Sigmoid colon (tissue), 6 donors: ENCODE measurements at regions not wholly inside any gene's neighbourhood (a gene's known extent, or its start where the extent isn't known, plus 50 kb on each side); places are given as distances from the start of the nearest gene placed in this dataset.

Experiments
- DNase-seq: peaks from one replicate; pipeline ENCODE4 v3.0.0-alpha.2; 2019
- H3K27ac ChIP-seq, 4 donors: fragments of 200-600 bp; sonication (generic); one replicate each; pipeline ENCODE4 v1.5.1; 2016 to 2019; ENCODE audit warnings: mild to moderate bottlenecking in 1 of 4
- H3K27me3 ChIP-seq, 3 donors: fragments of 200-600 bp; sonication (generic); one replicate each; pipeline ENCODE4 v1.5.1; 2019; ENCODE audit warnings: mild to moderate bottlenecking in 1 of 3
- H3K36me3 ChIP-seq, 4 donors: fragments of 200-600 bp; sonication (generic); one replicate each; pipeline ENCODE4 v1.5.1; 2016 to 2019
- H3K4me1 ChIP-seq, 4 donors: fragments of 200-600 bp; sonication (generic); one replicate each; pipeline ENCODE4 v1.5.1; 2017 to 2019
- H3K4me3 ChIP-seq, 4 donors: fragments of 200-600 bp; sonication (generic); one replicate each; pipeline ENCODE4 v1.5.1; 2017 to 2019; ENCODE audit warnings: mild to moderate bottlenecking in 2 of 4, moderate library complexity in 1 of 4
- H3K9me3 ChIP-seq, 4 donors: fragments of 200-600 bp in 3 of 4; sonication (generic) in 3 of 4; one replicate each; pipeline versions ENCODE4 v1.5.1 to v1.6.1; 2013 to 2019
- CTCF ChIP-seq, 4 experiments: fragments of 450-650 bp in 3 of 4; fragments of 200-600 bp in 1 of 4; IDR thresholded peaks; one replicate each; pipeline ENCODE4 v1.5.1; 2016 to 2019; ENCODE audit warnings: antibody characterized with exemption in 4 of 4, mild to moderate bottlenecking in 3 of 4, moderate library complexity in 2 of 4
- EP300 ChIP-seq, 4 donors: sonication (generic); formaldehyde crosslinking; IDR thresholded peaks; one replicate each; pipeline ENCODE4 v1.6.1; 2017; ENCODE audit warnings: antibody characterized with exemption in 4 of 4
- POLR2A ChIP-seq, 2 donors: fragments of 450-650 bp; IDR thresholded peaks; one replicate each; pipeline ENCODE4 v1.6.1; 2016; ENCODE audit warnings: antibody characterized with exemption in 2 of 2, mild to moderate bottlenecking in 2 of 2, moderate library complexity in 2 of 2
- POLR2AphosphoS5 ChIP-seq, 4 donors: sonication (generic); formaldehyde crosslinking; IDR thresholded peaks; one replicate each; pipeline ENCODE4 v1.6.1; 2017; ENCODE audit warnings: antibody characterized with exemption in 4 of 4
- WGBS, 2 donors: extraction: QIAGEN DNeasy Blood & Tissue Kit; methylation state at CpG; one replicate each; pipeline ENCODE4 v1.1.7; 2013; 5-methylcytosine and 5-hydroxymethylcytosine counted together
- intact Hi-C: fragments of 100-400 bp; cut with DNase I; formaldehyde crosslinking; loops from one replicate; pipeline ENCODE4 v1.15.1; 2023
- donor health status: healthy with polysubstance abuse.
- donor health status: healthy.

GRCh38 chr4:4759883-4760282 lies 99.6 kb upstream of the MSX1 start:
- Histone ChIP-seq H3K9me3 (no peaks in the 10 kb centered on the region), H3K4me1 (no peaks in the 10 kb centered on the region), H3K27me3 (no peaks in the 10 kb centered on the region), H3K4me3 (no peak overlapping the region), H3K36me3 (no peaks in the 10 kb centered on the region), H3K27ac (no peak overlapping the region)
- no peak for DNase-seq
- whole genome bisulfite sequencing, 2 donors, result 74 to 82% methylated on average over 7 of the region's 7 CpGs
- TF ChIP-seq CTCF (IDR thresholded peaks at IDR 0.05) (no peak), POLR2A (IDR thresholded peaks at IDR 0.05) (no peak), EP300 (IDR thresholded peaks at IDR 0.05) (no peak), POLR2AphosphoS5 (IDR thresholded peaks at IDR 0.05) (no peak)
- intact Hi-C loops, result no loop called here

- WGBS, 2 donors, result 90 to 95% methylated on average over 13 of the region's 13 CpGs
- TF ChIP-seq CTCF (IDR thresholded peaks at IDR 0.05) (no peak), POLR2A (IDR thresholded peaks at IDR 0.05) (no peak), EP300 (IDR thresholded peaks at IDR 0.05) (no peak), POLR2AphosphoS5 (IDR thresholded peaks at IDR 0.05) (no peak)
- intact Hi-C loops, result no loop called here
Measured at GRCh38 chr4:4759232-4759631, 100.2 kb upstream of the MSX1 start.

GRCh38 chr4:4758681-4759080 lies 100.8 kb upstream of the MSX1 start:
- Histone ChIP-seq H3K4me3 (no peak overlapping the region), H3K9me3 (no peaks in the 10 kb centered on the region), H3K27me3 (peaks cover 0 to 4% (median 3%) of the 10 kb centered on the region in 3 donors), H3K4me1 (no peaks in the 10 kb centered on the region), H3K27ac (no peak overlapping the region), H3K36me3 (no peaks in the 10 kb centered on the region)
- no peak for DNase-seq
- WGBS, 2 donors, result 78 to 83% methylated on average over 8 of the region's 8 CpGs
- TF ChIP-seq POLR2AphosphoS5 (IDR thresholded peaks at IDR 0.05) (no peak), POLR2A (IDR thresholded peaks at IDR 0.05) (no peak)
- intact Hi-C loops, result no loop called here

More at GRCh38 chr4:4759232-4759631, 100.2 kb upstream of the MSX1 start:
- peaks cover 0 to under 1% (median under 1%) of the 10 kb centered on the region in 3 donors for H3K27me3 ChIP-seq
- no peaks in the 10 kb centered on the region for H3K4me1 ChIP-seq
- H3K9me3 ChIP-seq, result no peaks in the 10 kb centered on the region
- no peaks in the 10 kb centered on the region for H3K36me3 ChIP-seq
- no peak for DNase-seq
- H3K4me3 ChIP-seq, result no peak overlapping the region
- no peak overlapping the region for H3K27ac ChIP-seq

- Histone ChIP-seq H3K4me1 (no peaks in the 10 kb centered on the region), H3K27ac (no peak overlapping the region), H3K9me3 (no peaks in the 10 kb centered on the region), H3K36me3 (no peaks in the 10 kb centered on the region), H3K4me3 (no peak overlapping the region), H3K27me3 (peaks cover 0 to 7% (median 3%) of the 10 kb centered on the region in 3 donors)
- intact Hi-C loops, result no loop called here
- TF ChIP-seq EP300 (IDR thresholded peaks at IDR 0.05) (no peak), POLR2A (IDR thresholded peaks at IDR 0.05) (no peak)
- 80 to 89% methylated on average over 3 of the region's 3 CpGs for WGBS, 2 donors
- no peak for DNase-seq
Measured at GRCh38 chr4:4755306-4755705, 104.2 kb upstream of the MSX1 start.

GRCh38 chr4:4754641-4755040 lies 104.8 kb upstream of the MSX1 start:
- no peak for TF ChIP-seq EP300 (IDR thresholded peaks at IDR 0.05)
- Histone ChIP-seq H3K36me3 (no peaks in the 10 kb centered on the region), H3K9me3 (no peaks in the 10 kb centered on the region), H3K27me3 (peaks cover 0 to 13% (median 3%) of the 10 kb centered on the region in 3 donors), H3K27ac (no peak overlapping the region), H3K4me3 (no peak overlapping the region), H3K4me1 (no peaks in the 10 kb centered on the region)
- intact Hi-C loops, result no loop called here
- WGBS, 2 donors, result 56 to 58% methylated on average over 9 of the region's 9 CpGs
- DNase-seq, result no peak

GRCh38 chr4:4753643-4754042 lies 105.8 kb upstream of the MSX1 start:
- Histone ChIP-seq H3K4me3 (no peak overlapping the region), H3K27me3 (peaks cover 0 to 13% (median 3%) of the 10 kb centered on the region in 3 donors), H3K4me1 (no peaks in the 10 kb centered on the region), H3K9me3 (no peaks in the 10 kb centered on the region), H3K36me3 (no peaks in the 10 kb centered on the region), H3K27ac (no peak overlapping the region)
- intact Hi-C loops, result no loop called here
- no peak for TF ChIP-seq EP300 (IDR thresholded peaks at IDR 0.05)
- TF ChIP-seq CTCF (IDR thresholded peaks at IDR 0.05), result no peak
- TF ChIP-seq POLR2AphosphoS5 (IDR thresholded peaks at IDR 0.05), result no peak
- TF ChIP-seq POLR2A (IDR thresholded peaks at IDR 0.05), result no peak
- no peak for DNase-seq
- WGBS, 2 donors, result 40 to 51% methylated on average over 7 of the region's 7 CpGs
